Nephron progenitor cell (in vitro differentiated cells): ENCODE measurements at regions not wholly inside any gene's neighbourhood (a gene's known extent, or its start where the extent isn't known, plus 50 kb on each side); places are given as distances from the start of the nearest gene placed in this dataset.

Experiments
- DNase-seq: peaks from one replicate; pipeline ENCODE4 v3.0.0; 2021
- H3K27ac Mint-ChIP-seq: 2 replicates; pipeline ENCODE4 v1.8.0; 2021; ENCODE audit warnings: mild to moderate bottlenecking, moderate library complexity, mixed read lengths
- H3K27me3 Mint-ChIP-seq: 2 replicates; pipeline ENCODE4 v1.8.0; 2021; ENCODE audit warnings: mild to moderate bottlenecking, low read depth, mixed read lengths; ENCODE audit not compliant: poor library complexity
- H3K36me3 Mint-ChIP-seq: 2 replicates; pipeline ENCODE4 v1.8.0; 2021; ENCODE audit warnings: low read depth, mixed read lengths
- H3K4me1 Mint-ChIP-seq: 2 replicates; pipeline ENCODE4 v1.8.0; 2021; ENCODE audit warnings: mixed read lengths
- H3K4me3 Mint-ChIP-seq: 2 replicates; pipeline ENCODE4 v1.8.0; 2021; ENCODE audit warnings: mild to moderate bottlenecking, moderate library complexity, mixed read lengths
- H3K9me3 Mint-ChIP-seq: 2 replicates; pipeline ENCODE4 v1.8.0; 2021; ENCODE audit warnings: mild to moderate bottlenecking, moderate library complexity, mixed read lengths
- TF ChIP-seq, protein P1 (sequence below): fragments of 200-600 bp; sonication (generic); IDR thresholded peaks from 2 replicates; pipeline ENCODE4 v1.5.0; 2021; ENCODE audit warnings: antibody characterized with exemption

DNA sequence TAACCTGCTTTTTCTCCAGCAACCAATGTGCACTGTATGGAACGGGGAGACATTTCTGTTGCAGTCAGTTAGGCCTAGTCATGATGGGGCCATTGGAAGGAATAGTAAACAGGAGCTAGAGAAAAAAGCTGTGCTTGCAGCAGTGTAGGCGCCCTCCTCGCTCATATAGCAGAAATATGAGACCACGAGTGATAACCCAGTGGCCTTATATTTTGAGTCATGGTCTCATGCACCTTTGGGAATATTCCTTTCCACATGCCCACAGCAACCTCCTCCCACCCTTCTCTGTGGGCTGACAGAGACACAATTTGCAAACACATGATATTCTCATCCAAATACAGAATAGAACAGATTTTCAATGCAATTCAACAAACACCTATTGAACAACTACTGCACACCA, 248.9 kb upstream of the CITED2 start:
- peaks cover 61% of the 10 kb centered on the region for H3K4me1 Mint-ChIP-seq
- H3K27me3 Mint-ChIP-seq = no peaks in the 10 kb centered on the region
- peak overlapping the region; percentile 7 for H3K27ac Mint-ChIP-seq
- peaks cover 24% of the 10 kb centered on the region for H3K36me3 Mint-ChIP-seq
- no peak for DNase-seq
- TF ChIP-seq, protein P1, sequence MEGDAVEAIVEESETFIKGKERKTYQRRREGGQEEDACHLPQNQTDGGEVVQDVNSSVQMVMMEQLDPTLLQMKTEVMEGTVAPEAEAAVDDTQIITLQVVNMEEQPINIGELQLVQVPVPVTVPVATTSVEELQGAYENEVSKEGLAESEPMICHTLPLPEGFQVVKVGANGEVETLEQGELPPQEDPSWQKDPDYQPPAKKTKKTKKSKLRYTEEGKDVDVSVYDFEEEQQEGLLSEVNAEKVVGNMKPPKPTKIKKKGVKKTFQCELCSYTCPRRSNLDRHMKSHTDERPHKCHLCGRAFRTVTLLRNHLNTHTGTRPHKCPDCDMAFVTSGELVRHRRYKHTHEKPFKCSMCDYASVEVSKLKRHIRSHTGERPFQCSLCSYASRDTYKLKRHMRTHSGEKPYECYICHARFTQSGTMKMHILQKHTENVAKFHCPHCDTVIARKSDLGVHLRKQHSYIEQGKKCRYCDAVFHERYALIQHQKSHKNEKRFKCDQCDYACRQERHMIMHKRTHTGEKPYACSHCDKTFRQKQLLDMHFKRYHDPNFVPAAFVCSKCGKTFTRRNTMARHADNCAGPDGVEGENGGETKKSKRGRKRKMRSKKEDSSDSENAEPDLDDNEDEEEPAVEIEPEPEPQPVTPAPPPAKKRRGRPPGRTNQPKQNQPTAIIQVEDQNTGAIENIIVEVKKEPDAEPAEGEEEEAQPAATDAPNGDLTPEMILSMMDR = no peak
- H3K4me3 Mint-ChIP-seq = no peak overlapping the region
- peaks cover 21% of the 10 kb centered on the region for H3K9me3 Mint-ChIP-seq

GRCh38 chr6:139613496-139613895, 239.0 kb upstream of the CITED2 start:
- peaks cover 24% of the 10 kb centered on the region for H3K36me3 Mint-ChIP-seq
- H3K27ac Mint-ChIP-seq = no peak overlapping the region
- H3K4me1 Mint-ChIP-seq = peaks cover 21% of the 10 kb centered on the region
- no peak for DNase-seq
- no peak overlapping the region for H3K4me3 Mint-ChIP-seq
- TF ChIP-seq, protein P1 = no peak
- peaks cover 28% of the 10 kb centered on the region for H3K9me3 Mint-ChIP-seq
- peaks cover 3% of the 10 kb centered on the region for H3K27me3 Mint-ChIP-seq

GRCh38 chr6:139612135-139612465, 237.7 kb upstream of the CITED2 start:
- Mint-ChIP-seq H3K9me3 (peaks cover 14% of the 10 kb centered on the region), H3K4me3 (no peak overlapping the region), H3K27ac (no peak overlapping the region), H3K36me3 (peaks cover 14% of the 10 kb centered on the region), H3K27me3 (peaks cover 3% of the 10 kb centered on the region), H3K4me1 (peaks cover 27% of the 10 kb centered on the region)
- TF ChIP-seq, protein P1 = no peak
- no peak for DNase-seq

- TF ChIP-seq, protein P1 = no peak
- DNase-seq = no peak
- Mint-ChIP-seq H3K4me3 (no peak overlapping the region), H3K4me1 (peaks cover 30% of the 10 kb centered on the region), H3K36me3 (peaks cover 8% of the 10 kb centered on the region), H3K27ac (no peak overlapping the region), H3K9me3 (peaks cover 9% of the 10 kb centered on the region), H3K27me3 (peaks cover 3% of the 10 kb centered on the region)
These were observed 237.1 kb upstream of the CITED2 start for GRCh38 chr6:139611327-139612134.

- Mint-ChIP-seq H3K4me1 (peaks cover 34% of the 10 kb centered on the region), H3K27me3 (peaks cover 3% of the 10 kb centered on the region), H3K27ac (peak overlapping the region; percentile 89), H3K9me3 (peaks cover 10% of the 10 kb centered on the region), H3K4me3 (no peak overlapping the region), H3K36me3 (peaks cover 12% of the 10 kb centered on the region)
- no peak for DNase-seq
- TF ChIP-seq, protein P1 = no peak
These were observed 234.2 kb upstream of the CITED2 start for GRCh38 chr6:139608466-139609261.
